H1 (cell line): ENCODE measurements at regions not wholly inside any gene's neighbourhood (a gene's known extent, or its start where the extent isn't known, plus 50 kb on each side); places are given as distances from the start of the nearest gene placed in this dataset.

ENCODE experiments used
- CHD7 ChIP-seq: fragments of 300-600 bp; sonication (generic); IDR thresholded peaks from 2 replicates; pipeline ENCODE4 v1.7.1; 2012; ENCODE audit warnings: low read length, moderate library complexity, mild to moderate bottlenecking, inconsistent platforms; ENCODE audit not compliant: insufficient replicate concordance
- JUND ChIP-seq: IDR thresholded peaks from 2 replicates; pipeline ENCODE4 v1.6.1; 2011; ENCODE audit warnings: mild to moderate bottlenecking, improper control_type of control experiment, low read length
- SP2 ChIP-seq: IDR thresholded peaks from 2 replicates; pipeline ENCODE4 v1.6.1; 2012; ENCODE audit warnings: mild to moderate bottlenecking, low read length, inconsistent platforms

- no peak for TF ChIP-seq CHD7
- no peak for TF ChIP-seq JUND
- TF ChIP-seq SP2: no peak
Measured at GRCh38 chr10:64116707-64117106, 595.5 kb downstream of the REEP3 start (continued).
